Left forelimb (tissue), 1 donor: ENCODE measurements at regions not wholly inside any gene's neighbourhood (a gene's known extent, or its start where the extent isn't known, plus 50 kb on each side); places are given as distances from the start of the nearest gene placed in this dataset.
"Not testable (repeated sequence)": the region's sequence is repeated elsewhere in the genome, so short reads cannot be mapped to it uniquely, and the experiment has no call there.

Experiments used
- DNase-seq: peaks from one replicate; pipeline ENCODE4 v3.0.0-alpha.2; 2018; ENCODE audit warnings: low spot score

GRCh38 chr6:49274809-49275769, 188.0 kb downstream of the MMUT start:
- DNase-seq, result not testable (repeated sequence)

- no peak for DNase-seq
Measured at GRCh38 chr6:49269190-49269589, 193.9 kb downstream of the MMUT start.

- no peak for DNase-seq
Measured at GRCh38 chr6:49264909-49265308, 198.1 kb downstream of the MMUT start.

- DNase-seq, result no peak
Measured at GRCh38 chr6:49264496-49264895, 198.6 kb downstream of the MMUT start.

- no peak for DNase-seq
Measured at GRCh38 chr6:49257549-49257948, 205.5 kb downstream of the MMUT start.

- DNase-seq, result no peak
Measured at GRCh38 chr6:49255335-49255734, 207.7 kb downstream of the MMUT start.

- no peak for DNase-seq
Measured at GRCh38 chr6:49252901-49253300, 210.2 kb downstream of the MMUT start.

GRCh38 chr6:49233483-49233882, 229.6 kb downstream of the MMUT start:
- no peak for DNase-seq

- no peak for DNase-seq
Measured at GRCh38 chr6:49225471-49225870, 237.6 kb downstream of the MMUT start.

- no peak for DNase-seq
Measured at GRCh38 chr6:49220293-49220692, 242.8 kb downstream of the MMUT start.

- no peak for DNase-seq
Measured at GRCh38 chr6:49205526-49205925, 257.5 kb downstream of the MMUT start.

- DNase-seq, result no peak
Measured at GRCh38 chr6:49202924-49203536, 260.0 kb downstream of the MMUT start.

- DNase-seq, result no peak
Measured at GRCh38 chr6:49198015-49198414, 265.0 kb downstream of the MMUT start.

GRCh38 chr6:49162379-49162778, 300.7 kb downstream of the MMUT start:
- DNase-seq, result not testable (repeated sequence)

- DNase-seq, result no peak
Measured at GRCh38 chr6:49155316-49155715, 307.7 kb downstream of the MMUT start.

GRCh38 chr6:49151957-49152356, 311.1 kb downstream of the MMUT start:
- DNase-seq, result no peak

- DNase-seq, result no peak
Measured at GRCh38 chr6:49151461-49151860, 311.6 kb downstream of the MMUT start.

- DNase-seq, result no peak
Measured at GRCh38 chr6:49151033-49151432, 312.0 kb downstream of the MMUT start.

- no peak for DNase-seq
Measured at GRCh38 chr6:49145280-49145679, 317.8 kb downstream of the MMUT start.

GRCh38 chr6:49142421-49143151, 320.5 kb downstream of the MMUT start:
- DNase-seq, result no peak

GRCh38 chr6:49121970-49122369, 341.1 kb downstream of the MMUT start:
- DNase-seq, result no peak

GRCh38 chr6:49118478-49118877, 344.6 kb downstream of the MMUT start:
- no peak for DNase-seq

GRCh38 chr6:49110916-49111315, 352.1 kb downstream of the MMUT start:
- no peak for DNase-seq
